HK-2 (cell line): ENCODE measurements at regions not wholly inside any gene's neighbourhood (a gene's known extent, or its start where the extent isn't known, plus 50 kb on each side); places are given as distances from the start of the nearest gene placed in this dataset.

ENCODE experiments used
- DNase-seq: peaks from one replicate; pipeline ENCODE4 v3.0.0-alpha.2; 2018; ENCODE audit not compliant: unreplicated experiment

DNA sequence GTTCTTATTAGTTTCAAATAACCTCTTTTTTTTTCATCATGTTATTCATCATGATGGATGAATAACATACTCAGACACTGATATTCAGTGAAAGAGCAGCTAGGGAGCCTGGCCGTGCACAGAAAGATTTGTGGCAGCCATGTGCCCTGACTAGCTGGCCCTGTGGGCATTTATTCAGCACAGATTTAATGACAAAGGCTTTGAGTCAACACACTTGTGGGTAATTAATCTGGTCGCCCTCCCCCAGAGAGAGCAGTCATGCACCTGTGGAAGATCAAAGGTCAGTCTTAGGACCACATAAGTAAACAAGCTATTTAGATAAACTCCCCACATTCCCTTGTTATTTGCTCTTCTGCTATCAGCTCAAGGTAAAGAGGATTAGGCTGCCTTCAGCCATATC lies 153.2 kb upstream of the HMCN1 start:
- no peak for DNase-seq

- DNase-seq, result no peak
These were observed 155.9 kb upstream of the HMCN1 start for GRCh38 chr1:185578293-185578692.

- DNase-seq, result no peak
These were observed 159.9 kb upstream of the HMCN1 start for GRCh38 chr1:185574139-185574875.

- no peak for DNase-seq
These were observed 160.5 kb upstream of the HMCN1 start for GRCh38 chr1:185573677-185574076.

- no peak for DNase-seq
These were observed 161.0 kb upstream of the HMCN1 start for GRCh38 chr1:185573162-185573561.

GRCh38 chr1:185570962-185571361 lies 163.2 kb upstream of the HMCN1 start:
- no peak for DNase-seq

GRCh38 chr1:185568155-185569123 lies 165.8 kb upstream of the HMCN1 start:
- DNase-seq, result no peak

- DNase-seq, result no peak
These were observed 166.8 kb upstream of the HMCN1 start for GRCh38 chr1:185567440-185567839.

DNA sequence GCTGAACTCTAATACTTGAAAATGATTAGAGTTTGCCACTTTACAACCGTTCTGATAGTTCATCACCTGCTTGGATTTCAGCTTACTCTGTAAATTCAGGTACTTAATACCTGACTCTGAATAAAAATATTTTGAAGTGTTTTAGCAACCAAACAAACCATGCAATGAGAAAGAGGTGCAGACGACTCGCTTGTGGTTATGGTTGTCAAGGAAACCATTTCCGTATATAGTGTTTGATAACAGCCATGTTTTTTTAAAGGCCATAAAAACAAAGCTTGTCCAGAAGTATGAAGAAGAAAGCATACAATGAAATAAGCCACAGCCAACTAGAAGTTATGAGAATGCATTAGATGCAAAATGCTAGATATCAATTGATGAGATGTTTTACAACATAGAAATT lies 167.2 kb upstream of the HMCN1 start:
- no peak for DNase-seq

DNA sequence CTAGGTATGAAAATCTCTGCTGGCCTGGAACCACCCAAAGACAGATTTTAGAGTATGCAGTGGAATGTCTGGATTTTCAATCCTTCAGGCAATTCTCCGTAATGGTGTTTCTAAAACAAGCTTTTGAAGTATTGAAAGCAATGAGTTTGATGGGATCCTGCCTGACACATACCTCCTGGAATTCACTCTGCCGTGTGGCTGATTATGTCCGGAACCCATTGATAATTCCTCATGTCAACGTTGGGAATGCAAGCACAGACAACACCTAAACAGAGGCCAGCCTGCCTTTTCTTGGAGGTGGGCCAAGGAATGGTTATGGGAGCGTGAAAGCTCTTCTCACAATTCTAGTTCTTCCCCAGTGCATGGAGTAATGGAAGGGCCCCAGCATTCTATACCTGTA lies 168.9 kb upstream of the HMCN1 start:
- DNase-seq, result peak; percentile 61

- DNase-seq, result no peak
These were observed 169.4 kb upstream of the HMCN1 start for GRCh38 chr1:185564816-185565215.

DNA sequence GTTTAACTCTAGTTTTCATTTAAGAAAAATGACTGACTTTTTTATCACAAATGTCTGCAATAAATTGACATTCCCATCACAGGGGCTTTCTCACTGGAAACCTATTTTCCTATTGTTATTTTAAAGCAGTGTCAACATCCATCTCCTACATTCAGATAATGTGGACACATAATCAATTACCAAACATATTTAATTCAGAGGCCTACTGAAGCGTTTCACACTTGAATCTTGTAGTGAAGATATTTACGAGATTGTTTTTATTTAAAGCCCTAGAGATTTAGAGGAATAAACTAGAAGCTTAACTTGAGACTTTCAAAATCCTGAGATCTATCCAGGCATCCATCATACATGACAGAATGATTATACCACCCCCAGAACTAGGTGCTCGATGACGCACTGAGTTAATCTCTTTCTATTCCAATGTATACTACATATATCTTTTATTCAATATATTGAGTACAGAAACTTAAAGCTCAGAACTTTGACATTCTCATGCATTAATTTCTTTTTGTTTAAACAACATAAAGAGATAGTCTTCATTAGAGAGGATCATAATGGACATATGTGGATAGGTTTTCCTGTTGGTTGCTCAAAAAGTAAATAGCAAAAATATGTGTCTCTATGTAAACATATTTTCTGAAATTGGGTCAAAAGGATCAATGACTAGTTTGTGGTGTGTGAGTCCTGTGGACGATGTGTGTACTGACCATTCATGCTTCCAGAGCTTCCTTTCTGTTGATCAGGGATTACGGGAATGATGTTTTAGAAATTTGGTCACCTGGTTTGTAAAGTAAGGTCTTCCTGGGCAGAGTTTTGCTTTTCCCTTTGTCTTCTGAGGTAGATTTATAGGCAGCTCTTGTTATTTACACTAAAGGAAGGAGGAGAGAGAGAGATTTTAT lies 171.5 kb upstream of the HMCN1 start:
- no peak for DNase-seq

DNA sequence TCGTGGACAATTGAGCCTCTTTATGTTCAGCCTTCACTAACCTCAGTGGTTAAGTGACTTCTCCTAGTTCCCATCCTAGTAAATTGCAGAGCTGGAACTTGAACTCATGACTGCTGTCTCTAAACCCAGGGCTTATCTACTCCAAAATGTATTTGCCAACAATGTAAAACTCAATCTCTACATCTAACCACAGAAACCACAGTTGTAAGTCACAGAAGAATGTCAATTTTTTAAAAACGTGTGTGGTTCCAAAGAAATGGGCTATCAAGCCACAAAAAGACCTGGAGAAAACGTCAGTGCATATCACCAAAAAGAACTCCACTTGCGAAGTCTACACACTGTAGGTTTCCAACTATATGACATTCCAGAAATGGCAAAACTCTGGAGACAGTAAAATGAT lies 172.6 kb upstream of the HMCN1 start:
- DNase-seq, result no peak

DNA sequence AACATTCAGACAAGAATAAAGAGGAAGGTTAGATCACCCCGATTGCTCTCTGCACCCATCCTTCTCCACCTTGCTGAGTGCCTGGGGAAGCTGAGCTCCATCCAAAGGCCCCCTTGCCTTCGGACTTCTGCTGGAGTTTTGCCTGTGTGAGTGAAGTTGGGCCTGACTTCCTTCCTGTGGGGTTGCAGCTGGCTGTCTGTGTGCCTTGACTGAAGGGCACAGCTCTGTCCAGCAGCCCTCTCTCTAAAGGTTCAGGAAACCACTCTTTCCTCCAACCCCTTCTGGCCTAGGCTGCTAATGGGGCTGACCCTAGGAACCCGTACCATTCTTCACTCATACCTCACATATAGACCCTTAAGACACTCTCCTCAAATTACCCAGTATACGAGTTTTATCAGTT lies 173.4 kb upstream of the HMCN1 start:
- DNase-seq, result no peak

- peak; percentile 35 for DNase-seq
These were observed 174.4 kb upstream of the HMCN1 start for GRCh38 chr1:185559684-185560331.

DNA sequence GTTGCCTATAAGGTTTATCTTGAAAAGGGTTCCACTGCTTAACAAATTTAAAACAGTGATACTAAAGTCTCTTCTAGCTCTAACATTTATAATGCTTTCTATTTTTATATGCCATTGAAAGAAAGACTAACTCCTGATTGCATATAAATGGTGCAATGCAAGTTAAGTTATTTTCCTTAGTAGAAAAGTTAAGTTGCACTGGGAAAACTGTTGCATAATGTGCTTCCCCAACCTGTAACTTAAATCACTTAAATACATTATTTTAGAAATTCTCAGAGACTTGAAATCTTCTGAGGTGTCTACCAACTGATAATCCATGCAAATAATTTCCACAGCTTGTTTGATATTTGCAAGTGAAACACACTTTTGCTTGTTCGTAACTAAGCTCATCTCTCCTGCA lies 175.0 kb upstream of the HMCN1 start:
- DNase-seq, result no peak

GRCh38 chr1:185556561-185556960 lies 177.6 kb upstream of the HMCN1 start:
- no peak for DNase-seq

GRCh38 chr1:185555743-185556142 lies 178.4 kb upstream of the HMCN1 start:
- DNase-seq, result no peak

- no peak for DNase-seq
These were observed 183.2 kb upstream of the HMCN1 start for GRCh38 chr1:185551008-185551407.

- no peak for DNase-seq
These were observed 184.3 kb upstream of the HMCN1 start for GRCh38 chr1:185549906-185550305.

- no peak for DNase-seq
These were observed 188.2 kb upstream of the HMCN1 start for GRCh38 chr1:185546029-185546428.
